GM19372 (cell line): ENCODE measurements at regions not wholly inside any gene's neighbourhood (a gene's known extent, or its start where the extent isn't known, plus 50 kb on each side); places are given as distances from the start of the nearest gene placed in this dataset.
"Not testable (repeated sequence)": the region's sequence is repeated elsewhere in the genome, so short reads cannot be mapped to it uniquely, and the experiment has no call there.

Experiments
- ATAC-seq: cut with Tn5 transposase; IDR thresholded peaks from one replicate; pipeline ENCODE4 v1.9.1; 2021; ENCODE audit warnings: mild to moderate bottlenecking, low read depth, moderate library complexity; ENCODE audit not compliant: unreplicated experiment

DNA sequence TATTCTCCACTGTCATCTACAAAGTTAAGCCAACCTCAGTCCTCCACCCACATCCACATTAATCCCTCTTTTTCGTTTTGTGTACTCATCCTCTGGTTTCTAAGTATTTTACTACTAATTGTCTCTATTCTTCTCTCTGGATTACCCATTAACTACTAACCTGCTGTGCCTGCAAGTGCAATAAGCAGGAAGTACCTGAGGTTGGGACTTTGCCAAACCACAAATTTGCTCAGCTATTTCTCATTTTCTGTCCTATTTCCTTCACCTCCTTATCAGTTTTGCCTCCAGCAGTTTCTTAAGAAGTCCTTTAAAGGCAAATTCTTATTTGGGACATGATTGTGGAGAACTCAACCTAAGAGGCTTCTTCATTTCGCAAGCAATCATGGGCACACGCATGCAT, 1708.9 kb downstream of the SLITRK5 start:
- ATAC-seq, result no peak

DNA sequence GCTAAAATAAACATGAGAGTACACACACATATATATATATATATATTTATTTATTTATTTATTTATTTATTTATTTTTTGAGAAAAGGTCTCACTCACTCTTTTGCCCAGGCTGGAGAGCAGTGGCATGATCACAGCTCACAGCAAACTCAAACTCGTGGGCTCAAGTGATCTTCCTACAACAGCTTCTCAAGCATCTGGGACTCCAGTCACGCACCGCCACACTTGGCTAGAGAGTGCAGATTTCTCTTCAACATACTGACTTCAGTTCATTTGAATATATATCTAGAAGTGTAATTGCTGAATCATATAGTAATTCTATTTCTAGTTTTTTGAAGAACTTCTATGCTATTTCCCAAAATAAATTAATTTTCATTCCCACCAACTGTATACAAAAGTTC, 1711.8 kb downstream of the SLITRK5 start:
- ATAC-seq, result no peak

DNA sequence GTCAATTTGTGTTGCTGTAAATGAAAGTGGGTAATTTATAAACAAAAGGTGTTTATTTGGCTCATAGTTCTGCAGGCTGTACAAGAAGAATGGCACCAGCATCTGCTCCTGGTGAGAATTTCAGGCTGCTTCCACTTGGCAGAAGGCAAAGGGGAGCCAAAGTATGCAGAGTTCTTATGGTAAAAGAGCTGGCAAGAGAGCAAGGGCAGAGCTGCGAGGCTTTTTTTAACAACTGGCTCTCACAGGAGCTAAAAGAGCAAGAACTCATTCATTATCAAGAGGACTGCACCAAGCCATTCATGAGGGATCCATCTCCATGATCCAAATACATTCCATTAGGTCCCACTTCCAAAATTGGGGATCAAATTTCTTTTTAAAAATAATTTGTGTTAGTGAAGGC, 1712.7 kb downstream of the SLITRK5 start:
- no peak for ATAC-seq

DNA sequence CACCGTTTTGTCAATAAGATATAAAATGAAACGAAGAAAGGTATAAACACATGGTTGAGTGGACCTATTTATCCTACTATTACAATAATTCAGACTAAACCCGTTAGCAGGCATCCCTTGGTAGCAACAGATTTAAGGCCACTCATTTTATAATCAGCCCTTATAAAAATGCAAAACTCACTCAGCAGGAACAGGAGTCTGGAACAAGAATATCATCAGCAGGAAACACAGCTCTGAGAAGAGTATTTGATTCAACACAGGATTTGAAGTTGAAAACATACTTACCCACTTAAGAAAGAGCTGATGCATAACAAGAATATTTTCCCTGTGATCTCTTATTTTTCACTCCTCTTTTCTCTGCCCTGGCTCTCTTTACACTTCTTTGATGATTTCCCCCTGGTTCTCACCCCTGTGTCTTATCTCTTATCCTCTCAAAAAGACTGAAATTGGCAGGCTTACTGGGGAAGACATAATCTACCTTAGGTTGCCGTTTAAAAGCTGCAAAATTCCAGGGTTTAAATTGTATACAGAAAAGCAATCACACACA, 1722.7 kb downstream of the SLITRK5 start:
- no peak for ATAC-seq

DNA sequence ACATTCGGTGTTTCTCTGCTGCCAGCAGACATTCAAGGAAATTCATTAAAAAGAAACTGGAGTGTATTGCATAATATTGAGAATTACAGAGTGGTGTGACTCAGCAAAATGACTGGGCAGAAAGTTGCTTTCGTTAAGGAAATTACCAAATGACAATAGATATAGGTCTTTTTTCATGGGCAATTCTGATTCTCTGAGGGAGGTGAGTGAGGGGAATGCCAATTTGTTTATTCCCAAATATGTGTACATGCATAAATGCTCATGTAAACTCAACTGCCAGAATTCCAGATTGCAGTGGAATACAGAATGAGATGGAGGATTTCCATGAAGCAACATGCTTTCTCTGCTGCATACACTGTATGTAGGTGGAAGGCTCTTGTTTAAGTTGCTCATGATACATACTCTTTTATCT, 1730.1 kb downstream of the SLITRK5 start:
- ATAC-seq, result no peak

DNA sequence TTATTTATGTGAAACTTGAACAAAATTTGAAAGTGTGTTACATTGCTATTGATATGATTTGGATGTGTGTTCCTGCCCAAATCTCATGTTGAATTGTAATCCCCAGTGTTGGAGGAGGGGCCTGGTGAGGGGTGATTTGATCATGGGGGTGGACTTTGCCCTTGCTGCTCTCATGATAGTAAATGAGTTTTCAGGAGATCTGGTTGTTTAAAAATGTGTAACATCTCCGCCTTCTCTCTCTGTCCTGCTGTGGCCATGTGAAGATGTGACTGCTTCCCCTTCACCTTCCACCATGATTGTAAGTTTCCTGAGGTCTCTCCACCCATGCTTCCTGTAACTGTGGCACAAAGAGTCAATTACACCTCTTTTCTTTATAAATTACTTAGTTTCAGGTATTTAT, 1731.0 kb downstream of the SLITRK5 start:
- no peak for ATAC-seq

DNA sequence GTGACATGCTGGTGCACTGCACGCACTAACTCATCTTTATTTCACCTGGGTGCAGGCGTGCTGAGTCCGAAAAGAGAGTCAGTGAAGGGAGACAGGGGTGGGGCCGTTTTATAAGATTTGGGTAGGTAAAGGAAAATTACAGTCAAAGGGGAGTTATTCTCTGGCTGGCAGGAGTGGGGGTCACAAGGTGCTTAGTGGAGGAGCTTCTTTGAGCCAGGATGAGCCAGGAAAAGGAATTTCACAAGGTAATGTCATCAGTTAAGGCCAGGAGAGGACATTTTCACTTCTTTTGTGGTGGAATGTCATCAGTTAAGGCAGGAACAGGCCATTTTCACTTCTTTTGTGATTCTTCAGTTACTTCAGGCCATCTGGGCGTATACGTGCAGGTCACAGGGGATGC, 1734.9 kb downstream of the SLITRK5 start:
- not testable (repeated sequence) for ATAC-seq

DNA sequence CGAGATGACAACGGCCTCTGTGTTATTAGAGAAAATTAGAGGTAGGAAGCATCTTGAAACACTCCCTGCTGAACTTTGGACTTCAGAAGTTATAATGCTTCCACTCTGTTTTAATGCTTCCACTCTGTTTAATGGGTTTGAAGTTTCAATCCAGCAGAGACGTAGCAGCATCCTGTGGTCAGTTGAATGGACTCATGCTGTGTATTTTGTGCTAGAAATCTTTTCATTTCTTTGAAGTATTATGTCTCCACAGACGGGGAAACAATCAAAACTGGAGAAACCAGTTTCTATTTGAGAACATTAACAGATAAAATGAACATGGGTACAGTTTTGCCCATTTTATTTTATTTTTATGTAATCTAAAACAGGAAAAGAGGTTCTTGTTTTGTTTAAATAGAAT, 1736.2 kb downstream of the SLITRK5 start:
- ATAC-seq, result no peak

DNA sequence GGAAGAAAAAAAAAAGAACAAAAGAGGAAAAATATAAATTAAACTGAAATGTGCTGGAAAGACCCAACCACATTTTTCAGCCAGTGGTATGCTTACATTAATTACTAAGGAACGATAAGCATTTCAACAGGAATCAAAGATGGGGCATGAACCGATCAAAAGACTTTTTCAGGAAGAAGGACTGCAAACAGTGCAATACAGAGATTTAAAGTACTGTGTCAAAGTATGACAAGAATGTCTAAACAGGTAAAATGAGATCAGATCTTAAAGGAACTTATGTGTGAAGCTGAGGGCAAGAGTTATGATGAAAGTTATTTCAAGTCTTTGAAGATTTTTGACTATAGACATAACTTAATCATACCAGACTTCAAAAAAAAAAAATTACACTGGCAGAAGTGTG, 1761.8 kb downstream of the SLITRK5 start:
- ATAC-seq, result no peak

DNA sequence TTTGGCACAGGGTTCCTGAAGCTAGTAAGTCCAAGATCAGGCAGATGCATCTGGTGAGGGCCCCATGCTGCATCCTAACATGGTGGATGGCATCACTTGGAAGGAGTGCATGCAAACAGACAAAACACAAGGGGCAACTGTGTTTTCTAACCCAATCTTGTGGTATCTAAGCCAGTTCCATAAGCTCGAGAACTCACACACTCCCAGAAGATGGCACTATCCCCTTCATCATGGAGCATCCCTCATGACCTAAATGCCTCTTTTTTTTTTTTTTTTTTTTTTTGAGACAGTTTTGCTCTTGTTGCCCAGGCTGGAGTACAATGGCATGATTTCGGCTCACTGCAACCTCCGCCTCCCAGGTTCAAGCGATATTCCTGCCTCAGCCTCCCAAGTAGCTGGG, 1763.5 kb downstream of the SLITRK5 start:
- not testable (repeated sequence) for ATAC-seq

DNA sequence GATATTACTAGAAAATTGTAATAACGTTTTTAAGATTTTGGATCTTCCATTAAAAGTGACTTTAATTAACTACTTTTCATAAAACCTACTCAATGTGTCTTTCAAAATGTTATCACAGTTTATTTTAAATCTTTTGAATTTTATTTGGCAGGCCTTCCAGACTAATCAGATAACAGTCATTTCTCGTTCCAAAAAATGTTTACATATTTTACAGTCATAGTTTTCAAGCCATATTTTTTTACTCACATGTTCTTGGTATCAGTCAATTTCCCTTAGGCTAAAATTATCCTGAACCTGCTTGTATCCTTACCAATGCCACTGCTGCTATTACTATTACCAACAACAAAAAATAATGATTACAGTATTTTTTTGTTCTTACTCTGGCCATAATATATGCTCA, 1783.5 kb downstream of the SLITRK5 start:
- no peak for ATAC-seq

DNA sequence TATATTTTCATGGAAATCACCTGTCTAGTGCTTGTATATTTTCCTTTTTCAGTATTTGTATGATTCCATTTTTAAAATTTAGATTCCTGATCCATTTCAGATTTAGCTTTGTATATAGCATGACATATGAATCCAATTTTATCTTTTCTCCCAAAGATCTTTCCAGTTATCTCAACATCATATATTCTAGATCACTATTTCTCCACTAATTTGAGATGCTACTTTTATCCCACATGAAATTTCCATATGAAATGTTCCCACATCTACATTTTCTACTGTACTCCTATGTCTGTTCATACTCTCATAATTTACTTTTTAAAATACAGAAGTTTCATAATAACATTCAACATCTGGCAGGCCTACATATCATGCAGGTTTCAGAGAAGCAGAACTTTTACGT, 1784.1 kb downstream of the SLITRK5 start:
- ATAC-seq, result no peak

DNA sequence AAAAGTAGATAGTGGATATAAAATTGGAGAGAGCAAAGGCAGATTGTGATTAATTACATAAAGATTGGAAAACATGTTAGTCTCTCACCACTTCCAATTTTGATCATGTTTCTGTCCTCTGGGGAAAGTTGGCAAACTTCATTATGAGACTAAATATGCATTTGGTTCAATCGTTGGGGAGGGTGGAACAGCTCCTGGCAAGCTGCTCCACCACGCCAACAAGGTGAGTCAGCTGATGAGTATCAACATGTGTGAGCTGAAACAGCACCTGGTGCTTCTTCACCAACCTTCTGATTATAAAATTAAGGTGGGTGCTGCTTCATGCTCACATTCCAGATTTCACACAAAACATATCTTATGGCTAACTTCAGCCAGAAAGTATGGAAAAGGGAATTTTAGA, 1784.6 kb downstream of the SLITRK5 start:
- no peak for ATAC-seq

DNA sequence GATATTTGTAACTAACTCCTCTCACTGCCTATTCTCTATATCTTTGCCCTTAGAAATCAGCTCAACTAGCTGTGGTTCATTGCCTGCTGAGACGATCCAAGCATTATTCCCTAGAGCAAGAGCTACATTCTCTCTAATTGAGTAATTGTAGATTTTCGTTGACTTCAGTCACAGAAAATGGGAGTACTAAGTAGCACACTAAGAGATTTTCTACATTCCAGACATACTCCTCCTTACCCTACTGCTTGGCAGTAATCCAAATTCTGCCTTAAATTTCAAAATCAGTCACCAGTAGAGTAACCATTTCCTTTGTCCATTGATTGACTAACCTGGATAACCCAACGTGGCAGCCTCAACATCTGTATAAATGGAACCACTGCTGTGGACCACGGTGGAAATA, 1786.8 kb downstream of the SLITRK5 start:
- ATAC-seq, result no peak

DNA sequence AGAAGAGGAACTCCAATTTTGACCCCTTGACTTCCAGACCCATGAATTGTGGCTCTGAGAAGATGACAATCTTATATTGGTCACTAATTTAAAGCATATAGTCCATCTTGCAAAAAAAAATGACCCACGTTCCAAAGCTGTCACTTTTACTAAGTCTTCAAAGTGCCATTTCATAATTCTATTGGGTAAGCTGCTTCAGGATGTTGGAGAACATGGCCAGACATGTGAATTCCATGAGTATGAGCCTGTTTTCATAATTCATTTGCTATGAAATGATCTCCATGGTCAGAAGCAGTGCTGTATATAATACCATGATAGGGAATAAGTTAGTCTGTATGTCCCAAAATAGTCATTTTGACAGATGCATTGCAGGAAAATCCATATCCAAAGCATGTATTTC, 1787.3 kb downstream of the SLITRK5 start:
- ATAC-seq, result no peak

DNA sequence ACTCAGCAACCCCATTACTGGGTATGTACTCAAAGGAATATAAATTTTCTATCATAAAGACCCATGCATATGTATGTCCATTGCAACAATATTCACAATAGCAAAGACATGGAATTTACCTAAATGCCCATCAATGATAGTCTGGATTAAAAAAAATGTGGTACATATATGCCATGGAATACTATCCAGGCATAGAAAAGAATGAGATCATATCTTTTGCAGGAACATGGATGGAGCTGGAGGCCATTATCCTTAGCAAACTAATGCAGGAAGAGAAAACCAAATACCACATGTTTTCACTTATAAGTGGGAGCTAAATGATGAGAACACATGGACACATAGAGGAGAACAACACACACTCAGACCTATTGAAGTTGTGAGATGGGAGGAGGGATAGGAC, 1789.7 kb downstream of the SLITRK5 start:
- not testable (repeated sequence) for ATAC-seq

DNA sequence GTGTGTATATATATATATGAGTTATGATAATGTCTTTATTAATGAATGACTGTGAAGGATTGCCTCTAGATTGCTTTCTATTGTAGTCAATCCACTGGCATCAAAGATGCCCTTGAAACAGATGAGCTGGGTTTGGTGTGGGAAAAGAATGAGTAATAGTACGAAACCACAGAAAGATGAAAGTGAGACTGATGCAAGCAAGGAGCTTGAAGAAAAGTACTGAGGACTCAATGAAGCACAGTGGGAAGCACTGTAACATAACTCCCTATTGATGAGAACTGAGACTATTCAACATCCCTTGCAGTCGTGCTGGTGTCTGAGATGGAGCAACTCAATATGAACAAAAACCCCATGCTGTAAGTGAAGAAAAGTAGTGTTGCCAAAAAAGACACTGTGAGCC, 1794.2 kb downstream of the SLITRK5 start:
- no peak for ATAC-seq

DNA sequence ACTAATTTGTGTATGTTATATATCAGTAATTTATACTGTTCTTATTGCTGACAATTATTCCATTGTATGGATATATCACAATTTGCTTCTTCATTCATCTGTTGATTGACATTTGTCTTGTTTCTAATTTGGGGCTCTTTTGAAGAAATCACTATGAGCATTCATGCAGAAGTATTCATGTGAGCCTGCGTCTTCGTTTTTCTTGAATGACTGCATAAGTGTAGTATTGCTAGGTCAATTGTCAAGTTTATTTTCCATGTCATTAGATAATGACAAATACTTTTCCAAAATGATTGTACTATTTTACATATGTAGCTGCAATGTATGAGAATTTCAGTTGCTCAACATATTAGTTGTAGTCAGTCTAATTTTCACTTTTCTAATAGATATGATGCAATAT, 1796.9 kb downstream of the SLITRK5 start:
- no peak for ATAC-seq

DNA sequence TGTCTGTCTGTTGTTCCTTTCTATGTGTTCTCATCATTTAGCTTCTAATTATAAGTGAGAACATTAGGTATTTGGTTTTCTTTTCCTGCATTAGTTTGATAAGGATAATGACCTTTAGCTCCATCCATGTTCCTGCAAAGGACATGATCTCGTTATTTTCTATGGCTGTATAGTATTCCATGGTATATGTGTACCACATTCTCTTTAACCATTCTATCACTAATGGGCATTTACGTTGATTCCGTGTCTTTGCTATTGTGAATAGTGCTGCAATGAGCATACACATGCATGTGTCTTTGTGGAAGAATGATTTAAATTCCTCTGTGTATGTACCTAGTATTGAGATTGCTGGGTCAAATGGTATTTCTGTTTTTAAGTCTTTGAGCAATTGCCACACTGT, 1799.7 kb downstream of the SLITRK5 start:
- no peak for ATAC-seq

DNA sequence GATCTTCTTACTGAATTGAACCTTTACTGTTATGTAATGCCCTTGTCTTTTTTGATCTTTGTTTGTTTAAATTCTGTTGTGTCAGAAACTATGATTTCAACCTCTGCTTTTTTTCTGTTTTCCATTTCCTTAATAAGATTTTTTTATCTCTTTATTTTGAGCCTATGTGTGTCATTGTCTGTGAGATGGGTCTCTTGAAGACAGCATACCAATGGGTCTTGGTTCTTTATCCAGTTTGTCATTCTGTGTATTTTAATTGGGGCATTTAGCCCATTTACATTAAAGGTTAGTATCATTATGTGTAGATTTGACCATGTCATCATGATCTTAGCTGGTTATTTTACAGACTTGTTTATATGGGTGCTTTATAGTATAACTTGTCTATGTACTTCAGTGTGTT, 1803.3 kb downstream of the SLITRK5 start:
- no peak for ATAC-seq

DNA sequence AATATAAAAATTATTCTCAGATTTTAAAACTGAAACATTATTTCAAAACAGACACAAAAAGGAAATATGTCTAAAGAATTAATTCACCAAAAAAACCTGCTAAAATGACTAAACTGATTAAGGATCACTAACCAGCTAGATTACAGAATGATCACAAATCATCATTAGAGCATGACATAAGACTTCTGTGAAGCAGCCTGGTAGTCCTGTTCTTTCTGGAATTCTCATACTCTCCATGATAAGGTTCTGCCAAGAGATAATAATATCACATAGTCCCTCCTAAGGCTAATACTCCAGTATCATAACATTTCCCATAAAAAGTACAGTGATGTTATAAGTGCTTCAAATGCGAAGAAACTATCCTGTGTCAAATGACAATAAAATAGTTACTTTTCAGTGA, 1814.9 kb downstream of the SLITRK5 start:
- ATAC-seq, result no peak

DNA sequence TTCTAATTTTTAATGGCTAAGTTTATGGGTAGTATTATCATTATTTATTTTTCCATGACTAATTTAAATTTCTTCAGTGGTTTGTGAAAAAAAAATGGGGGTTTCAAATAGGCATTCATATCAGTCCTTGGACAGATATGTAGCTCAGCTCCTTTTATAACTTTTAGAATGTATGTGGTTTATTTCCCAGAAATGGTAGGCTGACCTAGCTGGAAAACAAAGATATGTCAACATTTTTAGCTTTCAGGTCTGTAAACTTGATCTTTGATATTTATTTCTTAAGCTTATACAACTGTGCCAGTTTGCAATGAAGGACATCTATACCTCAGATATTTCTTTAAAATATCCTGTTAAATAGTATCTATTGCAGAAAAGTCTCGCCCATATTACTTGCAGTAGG, 1815.5 kb downstream of the SLITRK5 start:
- ATAC-seq, result no peak

DNA sequence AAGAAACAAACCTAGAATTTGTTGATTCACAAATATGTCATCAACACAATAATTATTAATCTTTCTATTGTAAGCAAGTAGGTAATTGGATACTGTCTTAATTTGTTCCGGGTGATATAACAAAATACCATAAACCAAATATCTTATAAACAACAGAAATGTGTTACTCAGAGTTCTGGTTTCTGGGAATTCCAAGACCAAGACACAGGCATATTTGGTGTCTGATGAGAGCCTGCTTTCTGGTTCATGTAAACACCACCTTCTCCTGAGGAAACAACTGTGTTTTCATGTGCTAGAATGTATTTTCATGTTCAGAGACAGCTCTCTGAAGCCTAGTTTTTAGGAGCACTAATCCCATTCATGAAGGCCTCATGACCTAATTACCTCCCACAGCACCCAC, 1819.5 kb downstream of the SLITRK5 start:
- no peak for ATAC-seq
